Cerebellar cortex (tissue), 1 donor: ENCODE measurements at regions not wholly inside any gene's neighbourhood (a gene's known extent, or its start where the extent isn't known, plus 50 kb on each side); places are given as distances from the start of the nearest gene placed in this dataset.
"Not testable (repeated sequence)": the region's sequence is repeated elsewhere in the genome, so short reads cannot be mapped to it uniquely, and the experiment has no call there.

Experiments used
- DNase-seq: peaks from one replicate; pipeline ENCODE4 v3.0.0-alpha.2; 2015; ENCODE audit warnings: low spot score

GRCh38 chr15:62503451-62503850, 338.4 kb upstream of the C2CD4B start:
- peak; percentile 79 for DNase-seq

DNA sequence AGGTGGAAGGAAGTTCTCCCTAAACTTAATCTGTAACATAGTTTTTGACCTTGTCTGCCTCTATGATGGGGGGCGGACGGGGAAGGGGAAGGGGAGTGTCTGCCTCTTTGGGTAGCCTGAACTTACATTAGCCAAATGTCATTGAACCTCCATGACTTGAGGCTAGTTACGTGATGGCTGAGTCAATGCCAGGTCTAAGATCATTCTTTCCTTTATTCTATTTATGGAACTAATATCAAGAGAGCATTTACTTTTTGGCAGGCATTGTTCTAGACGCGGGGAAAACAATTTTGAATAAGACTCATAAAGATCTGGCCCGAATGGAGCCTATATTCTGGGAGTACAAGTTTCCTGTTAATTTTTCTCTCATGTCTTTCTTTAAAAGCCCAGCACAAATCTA, 340.7 kb upstream of the C2CD4B start:
- DNase-seq: no peak

DNA sequence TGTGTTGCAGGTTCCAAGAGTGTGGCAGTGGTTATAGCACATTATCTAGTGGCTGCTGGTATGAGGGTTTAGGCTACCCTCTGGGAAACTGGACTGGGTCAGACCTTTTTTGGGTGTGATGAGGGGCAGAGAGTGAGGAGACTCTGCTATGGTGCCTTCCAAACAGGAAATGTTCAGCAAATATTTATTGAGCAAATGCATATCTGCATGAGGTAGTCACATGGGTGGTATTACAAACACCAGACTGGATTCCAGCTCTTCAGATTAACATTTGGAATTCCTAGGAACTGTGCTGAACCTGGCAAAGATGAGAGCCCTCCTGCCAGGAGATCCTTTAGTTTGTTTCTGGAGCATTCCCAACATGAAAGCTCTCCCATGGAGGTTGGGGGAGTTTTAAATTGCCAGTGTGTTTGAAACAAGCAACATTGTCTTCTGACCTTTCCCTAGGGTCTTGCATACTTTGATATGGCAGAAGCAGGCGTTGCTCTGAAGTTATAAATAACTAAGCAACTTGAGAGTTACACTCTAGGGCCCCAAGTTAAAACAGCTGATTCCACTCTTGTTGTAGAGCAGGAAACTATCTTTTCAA, 341.2 kb upstream of the C2CD4B start:
- DNase-seq: peak; percentile 32

DNA sequence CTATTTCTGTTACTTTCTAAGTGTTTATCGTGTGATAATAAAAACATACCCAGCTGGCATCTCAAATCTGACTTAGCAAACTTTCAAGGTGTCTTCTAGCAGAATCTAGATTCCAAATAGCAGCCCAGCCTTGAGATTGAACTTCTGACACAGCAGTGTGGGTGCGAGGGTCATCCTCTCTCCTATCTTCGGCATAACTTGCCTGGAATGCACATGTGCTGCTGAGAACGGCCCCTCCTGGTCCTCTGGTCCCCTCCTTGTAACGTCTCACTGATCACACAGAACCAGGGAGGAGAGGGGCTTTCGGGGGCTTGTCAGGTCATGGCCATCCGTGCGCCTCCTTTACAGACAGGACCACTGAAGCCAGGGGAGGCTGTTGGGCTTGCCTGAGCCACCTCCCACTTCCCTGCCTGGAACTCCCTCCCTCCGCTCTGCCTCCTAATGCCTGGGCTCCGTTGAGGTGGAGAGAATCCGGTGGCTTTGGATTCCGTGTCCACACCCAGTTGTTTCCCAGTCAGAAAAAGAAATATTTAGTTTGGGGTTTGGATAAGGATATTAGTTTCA, 344.4 kb upstream of the C2CD4B start:
- DNase-seq: no peak

DNA sequence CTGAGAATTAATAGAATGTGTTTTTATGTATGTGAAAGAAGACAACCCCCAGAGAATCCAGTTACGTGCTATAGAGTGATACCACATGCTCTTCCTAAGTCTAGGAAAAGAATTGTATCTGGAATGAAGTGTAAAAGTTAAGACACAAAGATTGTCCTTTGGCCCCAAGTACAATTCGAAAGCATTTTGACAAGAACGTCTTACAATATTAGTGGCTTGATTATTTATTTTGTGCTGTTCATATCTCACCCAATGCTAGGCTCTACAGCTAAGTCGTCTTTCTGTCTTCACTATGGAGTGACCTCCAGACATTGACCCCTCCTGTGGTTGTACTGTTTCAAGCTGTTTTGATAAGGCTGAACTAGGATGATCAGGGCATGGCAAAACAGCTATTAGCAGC, 345.7 kb upstream of the C2CD4B start:
- DNase-seq: no peak

DNA sequence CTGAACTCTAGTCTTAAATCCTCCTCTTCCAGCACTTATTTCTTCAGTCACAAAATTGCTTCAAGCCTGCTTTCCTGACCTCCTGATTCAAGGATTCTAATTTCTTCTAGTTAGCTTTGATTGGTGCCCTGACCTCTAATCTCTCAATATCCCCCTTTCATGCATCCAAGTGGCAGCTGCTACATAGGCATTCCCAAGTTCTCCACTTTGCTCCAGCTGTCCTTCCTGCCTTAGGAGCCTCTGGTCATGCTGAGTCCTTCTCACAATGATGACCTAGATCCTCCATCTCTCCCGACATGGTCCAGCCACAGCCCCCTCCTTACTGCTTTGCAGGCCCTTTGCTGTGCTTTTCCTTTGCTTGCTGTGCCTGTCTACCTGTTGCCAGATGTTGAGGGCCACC, 347.8 kb upstream of the C2CD4B start:
- DNase-seq: no peak

- DNase-seq: no peak
Measured at GRCh38 chr15:62513893-62514292, 348.8 kb upstream of the C2CD4B start.

DNA sequence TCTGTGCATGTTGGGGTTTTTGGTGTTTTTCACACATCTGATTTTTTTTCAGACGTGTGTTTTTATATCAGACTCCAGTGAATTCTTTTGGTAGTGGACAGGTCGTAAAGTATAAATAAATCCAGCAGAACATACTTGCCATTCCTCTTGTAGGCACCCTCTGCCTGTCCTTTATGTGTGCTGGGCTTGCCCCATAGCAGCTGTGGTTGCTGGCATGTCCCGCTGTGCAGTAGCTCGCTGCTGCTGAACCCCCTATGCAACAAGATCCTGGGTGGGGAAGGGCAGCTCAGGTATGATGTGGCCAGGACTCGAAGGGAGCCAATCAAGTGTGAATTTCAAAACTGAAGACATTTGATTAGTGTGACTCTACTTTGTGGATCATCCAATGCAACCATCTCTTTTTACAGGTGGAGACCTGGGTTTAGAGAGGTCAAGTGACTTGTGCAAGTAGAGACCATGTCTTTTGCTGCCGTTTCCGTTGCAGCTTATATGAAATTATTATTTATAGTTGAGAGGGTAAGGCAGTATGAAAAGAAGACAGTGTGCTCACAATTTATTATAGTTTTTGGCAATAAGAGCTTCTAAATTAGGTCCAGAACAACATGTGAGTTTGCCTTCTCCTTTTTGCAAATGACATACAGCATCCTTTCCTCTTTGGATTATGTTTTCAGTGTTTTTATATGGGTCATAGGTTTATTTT, 350.8 kb upstream of the C2CD4B start:
- no peak for DNase-seq

GRCh38 chr15:62517541-62517940, 352.5 kb upstream of the C2CD4B start:
- no peak for DNase-seq

- DNase-seq: not testable (repeated sequence)
Measured at GRCh38 chr15:62518666-62519065, 353.6 kb upstream of the C2CD4B start.

GRCh38 chr15:62519900-62520299, 354.8 kb upstream of the C2CD4B start:
- DNase-seq: no peak

DNA sequence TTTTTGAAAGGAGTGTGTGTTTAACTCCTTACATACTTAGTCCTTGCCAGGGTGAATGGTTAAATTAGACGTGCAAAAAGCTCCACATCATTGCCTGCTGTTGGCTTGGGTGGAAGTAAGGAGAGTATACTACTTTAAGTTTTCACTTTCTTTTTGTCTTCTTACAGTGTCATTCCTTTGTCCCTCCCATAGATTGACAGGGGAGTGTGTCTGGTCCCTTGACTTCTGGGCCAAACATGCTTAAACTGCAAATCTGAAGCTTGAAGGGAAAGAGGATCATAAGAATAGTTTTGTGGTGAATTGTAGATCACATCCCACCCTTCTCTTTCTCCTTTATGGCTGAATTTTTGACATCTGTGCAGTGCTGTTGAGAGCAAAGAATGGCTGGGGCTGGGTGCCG, 355.8 kb upstream of the C2CD4B start:
- no peak for DNase-seq

DNA sequence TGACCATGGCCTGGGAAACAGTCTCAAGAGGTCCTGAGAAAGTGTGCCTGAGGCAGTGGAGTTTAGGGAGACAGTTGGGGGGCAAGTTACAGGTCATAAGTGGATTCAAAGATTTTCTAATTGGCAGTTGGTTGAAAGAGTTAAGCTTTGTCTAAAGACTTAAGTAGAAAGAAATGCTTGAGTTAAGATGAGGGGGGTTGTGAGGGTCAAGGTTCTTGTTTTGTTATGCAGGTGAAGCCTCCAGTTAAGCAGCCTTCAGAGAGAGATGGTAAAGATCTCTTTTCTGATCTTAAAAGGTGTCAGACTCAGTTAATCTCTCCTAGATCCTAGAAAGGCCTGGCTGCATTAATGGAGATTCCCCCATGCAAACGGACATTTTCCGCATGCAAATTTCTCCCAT, 356.3 kb upstream of the C2CD4B start:
- no peak for DNase-seq

DNA sequence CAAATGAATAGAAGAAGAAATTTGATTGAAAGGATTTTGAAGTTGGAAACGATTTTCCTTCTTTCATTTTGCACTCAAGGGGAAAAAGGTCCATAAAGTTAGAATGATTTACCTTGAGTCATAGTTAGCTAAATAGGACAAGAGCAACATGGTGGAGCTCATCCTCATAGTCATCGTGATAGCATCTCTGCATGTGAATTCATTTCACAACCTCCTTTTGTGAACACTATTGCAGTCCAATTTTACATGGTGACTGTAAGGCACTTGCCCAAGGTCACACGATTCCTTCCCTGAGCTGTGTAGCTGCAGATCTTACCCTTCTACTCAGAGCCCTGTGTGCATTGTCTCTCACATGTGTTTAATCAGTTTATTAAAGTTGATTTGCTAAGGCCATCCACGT, 359.8 kb upstream of the C2CD4B start:
- no peak for DNase-seq

GRCh38 chr15:62527387-62527786, 362.3 kb upstream of the C2CD4B start:
- DNase-seq: no peak

DNA sequence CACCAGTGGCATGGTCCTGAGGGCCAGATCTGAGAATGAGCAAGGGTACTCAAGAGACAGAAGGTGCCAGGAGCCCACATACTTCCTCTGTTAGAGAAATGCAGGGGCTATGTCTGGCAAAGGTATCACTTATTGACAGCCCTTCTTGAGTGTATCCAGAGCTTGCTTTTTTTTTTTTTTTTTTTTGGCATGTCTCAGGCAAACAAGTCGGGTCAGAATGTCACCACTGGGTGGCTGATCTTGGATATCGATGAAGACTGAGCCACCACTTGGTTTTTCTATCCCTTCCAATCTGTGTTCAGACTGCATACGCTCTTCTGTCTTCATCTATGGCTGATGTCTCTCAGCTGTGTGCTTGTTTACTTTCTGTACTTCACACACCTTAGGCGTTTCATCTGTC, 363.4 kb upstream of the C2CD4B start:
- no peak for DNase-seq

DNA sequence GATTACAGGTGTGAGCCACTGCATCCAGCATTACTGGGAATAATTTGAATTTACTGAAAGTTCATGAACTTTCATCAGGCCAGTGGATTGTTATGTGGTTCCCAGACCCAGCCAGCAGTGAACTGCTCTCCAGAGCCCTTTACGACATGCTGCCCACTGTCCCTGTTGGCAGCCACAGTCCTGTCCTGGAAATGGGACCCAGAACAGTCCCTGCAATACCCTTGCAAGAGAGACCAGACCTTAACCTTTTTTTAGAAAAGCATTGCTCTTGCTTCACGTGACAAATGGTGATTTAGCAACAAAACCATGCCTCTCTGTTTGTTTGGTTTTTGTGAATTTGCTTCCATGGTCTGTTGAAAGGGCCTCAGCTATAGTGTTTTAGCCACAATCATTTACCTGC, 367.3 kb upstream of the C2CD4B start:
- no peak for DNase-seq

DNA sequence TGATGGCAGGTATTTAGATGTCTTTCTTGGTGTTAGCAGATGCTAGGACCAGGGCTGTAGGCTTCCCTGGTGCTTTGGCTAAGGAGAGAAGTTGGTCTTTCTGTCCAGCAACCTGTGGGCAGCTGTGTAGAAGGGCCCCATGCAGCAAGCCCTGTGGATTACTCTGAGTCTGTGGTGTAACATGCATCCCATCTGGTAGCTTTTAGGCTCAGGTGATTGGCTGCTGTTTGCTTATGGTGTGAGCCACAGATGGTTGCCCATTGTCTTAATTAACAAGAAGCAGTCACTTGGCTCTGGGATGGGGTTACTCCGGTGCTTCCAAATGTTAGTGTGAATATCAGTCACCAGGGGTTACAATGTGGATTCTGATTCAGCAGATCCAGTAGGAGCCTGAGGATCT, 368.6 kb upstream of the C2CD4B start:
- peak; percentile 73 for DNase-seq

DNA sequence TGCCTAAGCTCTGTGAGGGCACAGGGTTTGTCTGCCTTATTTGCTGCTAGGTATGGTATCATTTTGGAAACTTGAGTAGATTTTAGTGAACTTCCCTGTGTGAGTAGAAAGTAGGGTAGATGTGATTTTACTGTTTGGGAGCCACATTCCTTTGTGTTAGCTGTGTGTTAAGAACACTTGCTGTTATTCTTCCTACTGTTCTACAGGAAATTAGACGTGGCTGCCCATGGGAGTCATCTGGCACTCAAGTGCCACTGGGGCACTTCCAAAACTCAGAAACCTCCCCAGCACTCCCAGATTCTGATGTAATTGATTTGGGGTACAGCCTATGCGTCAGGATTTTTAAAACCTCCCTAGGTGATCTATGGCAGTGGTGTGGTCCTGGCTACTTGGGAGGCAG, 369.9 kb upstream of the C2CD4B start:
- DNase-seq: no peak

DNA sequence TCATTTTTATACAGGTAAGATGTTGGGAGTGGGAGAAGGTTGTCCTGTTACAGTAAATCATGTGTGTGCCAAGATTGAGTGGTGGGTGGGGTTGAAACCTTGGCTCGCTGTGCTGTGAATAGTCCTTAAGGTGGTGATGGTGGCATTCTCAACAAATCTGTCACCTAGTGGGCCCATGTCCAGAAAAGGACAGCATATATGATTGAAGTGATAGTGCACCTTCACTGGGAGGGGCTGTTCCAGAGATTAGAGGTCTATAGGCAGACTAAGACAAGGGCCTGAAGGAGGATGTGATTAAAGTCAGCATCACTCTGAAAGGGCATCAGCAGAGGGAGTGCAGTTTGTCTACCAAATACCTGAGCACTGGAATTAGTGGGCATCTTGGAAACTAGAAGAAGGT, 374.2 kb upstream of the C2CD4B start:
- DNase-seq: no peak

GRCh38 chr15:62541250-62541649, 376.2 kb upstream of the C2CD4B start:
- DNase-seq: no peak

DNA sequence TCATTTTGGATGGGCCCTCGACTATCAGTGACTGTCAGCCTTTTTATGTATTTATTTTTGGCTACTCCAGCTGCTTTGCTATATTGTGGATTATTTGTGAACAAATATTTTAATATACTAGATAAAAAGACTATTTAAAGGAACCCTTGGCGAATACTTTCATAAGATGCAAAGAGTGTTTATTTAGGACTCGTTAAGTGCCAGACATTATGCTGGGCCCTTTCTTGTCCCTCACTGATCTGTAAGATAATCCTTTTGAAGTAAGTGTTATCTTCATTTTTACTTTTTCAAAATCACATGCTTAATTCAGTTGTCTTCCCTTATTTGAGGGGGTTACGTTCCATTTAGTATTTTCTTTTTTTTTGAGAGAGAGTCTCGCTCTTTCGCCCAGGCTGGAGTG, 376.8 kb upstream of the C2CD4B start:
- no peak for DNase-seq

DNA sequence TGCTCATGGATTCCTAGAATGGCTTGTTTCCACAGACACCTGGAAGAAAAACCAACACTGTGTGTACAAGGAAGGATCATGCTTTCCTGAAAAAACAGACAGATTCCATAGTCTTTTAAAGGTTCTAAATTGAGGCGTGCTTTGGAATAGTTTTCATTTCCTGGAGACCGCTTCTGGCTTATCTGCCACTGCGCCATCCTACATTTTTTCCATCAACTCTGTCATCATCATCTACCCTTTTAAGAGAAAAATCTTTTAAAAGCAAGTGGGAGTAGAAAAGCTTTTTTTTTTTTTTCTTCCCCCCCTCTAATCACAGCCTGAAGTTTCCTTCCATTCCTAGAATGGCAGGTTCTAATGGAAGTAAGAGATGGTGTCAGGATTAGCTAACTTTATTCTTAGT, 379.4 kb upstream of the C2CD4B start:
- no peak for DNase-seq
